Panc1 (cell line): ENCODE measurements at regions not wholly inside any gene's neighbourhood (a gene's known extent, or its start where the extent isn't known, plus 50 kb on each side); places are given as distances from the start of the nearest gene placed in this dataset.

Experiments used
- ATAC-seq: fragments of 200-7000 bp; cut with Tn5 transposase; 2 replicates; pipeline ENCODE4 v1.9.1; 2020; ENCODE audit warnings: mild to moderate bottlenecking, moderate library complexity
- BruUV-seq: library from RNA; stranded (reverse); fragments of 400-500 nt; replicated peaks from 2 replicates; lab custom pipeline; 2021; lab: Mats Ljungman, UMichigan
- CTCF ChIA-PET: fragments of 300-600 bp; sonication (Branson Sonifier 250); formaldehyde crosslinking; loops from one replicate; lab custom pipeline; 2022; ENCODE audit warnings: antibody characterized with exemption; lab: Charles Lee
- POLR2A ChIA-PET: fragments of 300-600 bp; sonication (Branson Sonifier 250); formaldehyde crosslinking; loops from one replicate; lab custom pipeline; 2022; ENCODE audit warnings: antibody characterized with exemption; lab: Charles Lee
- DNase-seq: peaks from one replicate; pipeline ENCODE4 v3.0.0-alpha.2; 2010; ENCODE audit warnings: low read depth, low spot score
- H3K27ac ChIP-seq: 2 replicates; pipeline ENCODE4 v1.5.1; 2011; ENCODE audit warnings: mild to moderate bottlenecking, low read length, inconsistent platforms
- H3K27me3 ChIP-seq: fragments of 200-500 bp; sonication (Bioruptor generic); 2 replicates; pipeline ENCODE4 v1.6.0; 2014; ENCODE audit warnings: low read length, inconsistent platforms; ENCODE audit not compliant: control insufficient read depth, insufficient read depth
- H3K36me3 ChIP-seq: fragments of 200-500 bp; sonication (Bioruptor generic); 2 replicates; pipeline ENCODE4 v1.5.1; 2014; ENCODE audit warnings: inconsistent platforms, mild to moderate bottlenecking, low read length, moderate library complexity; ENCODE audit not compliant: control insufficient read depth, insufficient read depth
- H3K4me1 ChIP-seq: 2 replicates; pipeline ENCODE4 v1.5.1; 2011; ENCODE audit warnings: inconsistent platforms, mild to moderate bottlenecking, low read length, moderate library complexity; ENCODE audit not compliant: control insufficient read depth, insufficient read depth
- H3K4me3 ChIP-seq, 2 experiments: 2 replicates each; pipeline ENCODE4 v1.5.1; 2011 to 2012; ENCODE audit warnings: low read depth in 2 of 2, low read length in 2 of 2, mild to moderate bottlenecking in 2 of 2, inconsistent platforms in 1 of 2, moderate library complexity in 1 of 2
- H3K9me3 ChIP-seq: fragments of 200-500 bp; sonication (Bioruptor generic); 2 replicates; pipeline ENCODE4 v1.5.1; 2014; ENCODE audit warnings: low read depth, mild to moderate bottlenecking, inconsistent platforms, low read length, moderate library complexity; ENCODE audit not compliant: control insufficient read depth, insufficient read depth
- CTCF ChIP-seq: fragments of 450-650 bp; IDR thresholded peaks from 2 replicates; pipeline ENCODE4 v1.5.1; 2017; ENCODE audit warnings: mild to moderate bottlenecking
- POLR2AphosphoS5 ChIP-seq: IDR thresholded peaks from 2 replicates; pipeline ENCODE4 v1.6.1; 2012; ENCODE audit warnings: mild to moderate bottlenecking, low read depth, low read length, moderate library complexity
- SIN3A ChIP-seq: IDR thresholded peaks from 2 replicates; pipeline ENCODE4 v1.6.1; 2012; ENCODE audit warnings: low read depth, mild to moderate bottlenecking, low read length, moderate library complexity, borderline replicate concordance; ENCODE audit not compliant: insufficient read depth
- TCF7L2 ChIP-seq: IDR thresholded peaks from 2 replicates; pipeline ENCODE4 v1.6.1; 2011; ENCODE audit warnings: mild to moderate bottlenecking, low read depth, low read length, inconsistent platforms
- in situ Hi-C: cut with HindIII; loops from 2 replicates; pipeline ENCODE4 v1.10.0; 2016; ENCODE audit warnings: low sequenced_read_pairs, low pct_unique_long_range_greater_than_20kb
- intact Hi-C: fragments of 100-400 bp; cut with micrococcal nuclease; formaldehyde crosslinking; loops from one replicate; pipeline ENCODE4 v1.10.0; 2022; ENCODE audit not compliant: unreplicated experiment
- TF ChIP-seq, protein P1 (sequence below), 2 experiments: IDR thresholded peaks; 2 replicates each; pipeline ENCODE4 v1.6.1; 2011 to 2012; ENCODE audit warnings: low read depth in 2 of 2, control low read depth in 1 of 2, low read length in 1 of 2, mild to moderate bottlenecking in 1 of 2, moderate library complexity in 1 of 2; ENCODE audit not compliant: insufficient read depth in 1 of 2

- no peak for DNase-seq
- Histone ChIP-seq H3K27me3 (no peaks in the 10 kb centered on the region), H3K4me1 (no peaks in the 10 kb centered on the region), H3K9me3 (no peaks in the 10 kb centered on the region), H3K36me3 (no peaks in the 10 kb centered on the region), H3K27ac (no peak overlapping the region), H3K4me3 (no peak overlapping the region)
- BruUV-seq = no TSS peak
- in situ Hi-C loops = no loop called here
- intact Hi-C loops = no loop called here
- ATAC-seq = no peak
- ChIA-PET CTCF (no interaction called here), POLR2A (no interaction called here)
- no peak for TF ChIP-seq POLR2AphosphoS5
- TF ChIP-seq, protein P1, sequence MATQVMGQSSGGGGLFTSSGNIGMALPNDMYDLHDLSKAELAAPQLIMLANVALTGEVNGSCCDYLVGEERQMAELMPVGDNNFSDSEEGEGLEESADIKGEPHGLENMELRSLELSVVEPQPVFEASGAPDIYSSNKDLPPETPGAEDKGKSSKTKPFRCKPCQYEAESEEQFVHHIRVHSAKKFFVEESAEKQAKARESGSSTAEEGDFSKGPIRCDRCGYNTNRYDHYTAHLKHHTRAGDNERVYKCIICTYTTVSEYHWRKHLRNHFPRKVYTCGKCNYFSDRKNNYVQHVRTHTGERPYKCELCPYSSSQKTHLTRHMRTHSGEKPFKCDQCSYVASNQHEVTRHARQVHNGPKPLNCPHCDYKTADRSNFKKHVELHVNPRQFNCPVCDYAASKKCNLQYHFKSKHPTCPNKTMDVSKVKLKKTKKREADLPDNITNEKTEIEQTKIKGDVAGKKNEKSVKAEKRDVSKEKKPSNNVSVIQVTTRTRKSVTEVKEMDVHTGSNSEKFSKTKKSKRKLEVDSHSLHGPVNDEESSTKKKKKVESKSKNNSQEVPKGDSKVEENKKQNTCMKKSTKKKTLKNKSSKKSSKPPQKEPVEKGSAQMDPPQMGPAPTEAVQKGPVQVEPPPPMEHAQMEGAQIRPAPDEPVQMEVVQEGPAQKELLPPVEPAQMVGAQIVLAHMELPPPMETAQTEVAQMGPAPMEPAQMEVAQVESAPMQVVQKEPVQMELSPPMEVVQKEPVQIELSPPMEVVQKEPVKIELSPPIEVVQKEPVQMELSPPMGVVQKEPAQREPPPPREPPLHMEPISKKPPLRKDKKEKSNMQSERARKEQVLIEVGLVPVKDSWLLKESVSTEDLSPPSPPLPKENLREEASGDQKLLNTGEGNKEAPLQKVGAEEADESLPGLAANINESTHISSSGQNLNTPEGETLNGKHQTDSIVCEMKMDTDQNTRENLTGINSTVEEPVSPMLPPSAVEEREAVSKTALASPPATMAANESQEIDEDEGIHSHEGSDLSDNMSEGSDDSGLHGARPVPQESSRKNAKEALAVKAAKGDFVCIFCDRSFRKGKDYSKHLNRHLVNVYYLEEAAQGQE (IDR thresholded peaks at IDR 0.05; ENCODE audit: insufficient read depth in 1 of 2, low read depth in 2 of 2, low read length in 1 of 2) = no peak
- TF ChIP-seq TCF7L2 = no peak
- TF ChIP-seq CTCF = no peak
- TF ChIP-seq SIN3A = no peak
These were observed 290.2 kb upstream of the VCX start for GRCh38 chrX:7552760-7553159.

DNA sequence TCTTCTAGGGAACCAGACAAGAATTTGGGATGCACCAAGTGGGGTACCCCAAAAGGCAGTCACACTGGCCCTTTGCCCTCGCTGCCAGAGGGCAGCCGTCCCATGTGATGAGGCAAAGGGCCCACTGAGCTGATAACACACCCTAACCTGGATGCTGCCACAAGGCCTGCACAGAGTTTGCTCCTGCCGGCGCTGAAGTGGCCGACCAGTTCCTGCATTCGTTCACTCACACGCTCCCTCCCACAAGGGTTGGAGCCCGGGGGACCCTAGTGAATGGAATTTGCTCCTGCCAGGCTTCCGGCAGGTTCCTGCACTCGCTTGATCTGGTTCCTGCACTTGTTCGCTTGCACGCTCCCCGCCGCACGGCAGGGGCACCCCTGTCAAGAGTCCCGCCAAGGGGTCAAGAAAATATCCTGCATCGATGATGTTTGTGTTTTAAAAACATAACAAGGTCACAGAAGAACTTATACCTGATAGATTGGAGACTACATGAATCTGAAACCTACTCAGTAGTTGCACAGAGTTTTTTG lies 296.4 kb upstream of the VCX start:
- POLR2A ChIA-PET = no interaction called here
- H3K27ac ChIP-seq = no peak overlapping the region
- intact Hi-C loops = no loop called here

More for the DNA sequence above, 296.4 kb upstream of the VCX start:
- Histone ChIP-seq H3K9me3 (no peaks in the 10 kb centered on the region), H3K36me3 (no peaks in the 10 kb centered on the region), H3K4me1 (no peaks in the 10 kb centered on the region), H3K27me3 (no peaks in the 10 kb centered on the region), H3K4me3 (no peak overlapping the region)
- BruUV-seq = no TSS peak
- in situ Hi-C loops = no loop called here
- ATAC-seq (no peak), DNase-seq (no peak)
- CTCF ChIA-PET = no interaction called here
- TF ChIP-seq TCF7L2 = no peak
- no peak for TF ChIP-seq POLR2AphosphoS5
- TF ChIP-seq CTCF = no peak
- TF ChIP-seq, protein P1 (IDR thresholded peaks at IDR 0.05; ENCODE audit: insufficient read depth in 1 of 2, low read depth in 2 of 2, low read length in 1 of 2) = no peak
